ENCODE measurements at regions not wholly inside any gene's neighbourhood (a gene's known extent, or its start where the extent isn't known, plus 50 kb on each side); places are given as distances from the start of the nearest gene placed in this dataset.

DNA sequence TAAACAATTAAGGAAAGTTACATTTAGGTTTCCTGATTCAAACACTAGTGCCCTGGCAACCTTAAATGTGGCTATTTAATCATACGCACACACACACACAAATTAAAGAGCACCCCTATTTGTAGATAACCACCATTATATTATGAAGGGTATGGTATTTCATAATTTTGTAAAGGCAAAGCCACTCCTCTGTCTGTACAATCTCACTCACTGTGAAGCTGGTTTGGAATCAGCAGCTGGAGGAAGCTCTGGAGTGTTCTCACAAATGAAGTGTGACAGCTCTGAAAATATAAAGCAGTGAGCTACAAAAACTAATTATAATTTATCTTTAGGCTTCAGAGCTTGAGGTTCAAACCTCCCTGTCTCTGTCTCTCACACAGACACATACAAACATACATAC, 57.9 kb upstream of the KCNJ16 start:
- DNase-seq (ENCODE audit: low read depth in 2 of 2), result no peak

DNA sequence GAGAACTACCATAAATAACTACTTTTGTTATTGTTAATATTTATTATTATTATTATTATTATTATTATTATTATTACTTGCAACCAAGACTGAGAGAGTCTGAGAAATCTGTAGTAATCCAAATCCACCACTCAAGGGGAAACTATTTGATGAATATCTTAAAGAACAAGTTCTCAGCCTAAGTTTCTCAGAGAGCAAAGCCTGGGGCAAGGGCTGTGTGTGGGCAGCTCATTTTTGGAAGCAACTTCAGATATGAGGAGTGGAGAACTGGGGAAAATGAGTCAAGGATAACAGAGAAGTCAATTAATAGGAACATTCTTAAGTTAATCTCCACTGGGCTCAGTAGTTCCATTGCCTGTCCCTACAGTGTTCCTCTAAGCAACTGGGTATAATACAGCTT, 57.1 kb upstream of the KCNJ16 start:
- no peak for DNase-seq (ENCODE audit: low read depth in 2 of 2)

DNA sequence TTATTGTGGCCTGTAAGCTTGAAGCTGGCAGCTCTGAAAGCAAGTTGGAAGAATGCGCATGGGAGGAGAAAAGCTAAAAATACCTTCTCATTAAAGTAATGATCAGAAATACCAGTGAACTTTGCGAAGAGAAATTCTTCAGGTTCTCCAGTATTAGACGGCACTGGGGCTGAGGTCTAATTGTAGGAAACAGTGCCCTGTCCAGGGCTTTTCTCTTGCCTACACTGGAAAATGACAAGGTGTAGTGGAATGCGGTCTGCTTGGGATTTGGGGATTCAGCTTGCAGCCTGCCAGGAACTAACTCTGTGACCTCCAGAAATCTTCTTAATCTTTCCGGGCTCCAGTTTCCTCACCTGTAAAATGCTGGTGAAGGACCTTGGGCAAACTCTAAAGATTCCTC, 53.3 kb upstream of the KCNJ16 start:
- no peak for DNase-seq (ENCODE audit: low read depth in 2 of 2)

DNA sequence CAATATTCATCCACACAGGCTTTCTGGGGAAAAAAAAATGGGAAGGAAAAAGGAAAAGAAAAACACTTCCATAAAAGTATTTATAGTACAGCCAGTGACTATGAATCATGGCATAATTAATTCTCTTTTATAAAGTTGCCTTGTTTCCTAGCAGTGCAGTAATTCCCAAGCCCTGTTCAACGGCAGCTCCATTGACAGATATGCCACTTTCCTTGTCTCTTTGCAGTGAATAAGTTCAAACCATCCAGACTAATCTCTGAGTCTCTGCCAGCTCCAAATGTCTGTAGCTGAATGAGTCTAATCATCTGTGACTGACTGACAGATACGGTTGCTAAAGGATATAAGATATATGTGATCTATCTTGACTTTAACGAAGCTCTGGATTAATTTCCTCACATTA, 52.9 kb upstream of the KCNJ16 start:
- DNase-seq (ENCODE audit: low read depth in 2 of 2), result no peak

DNA sequence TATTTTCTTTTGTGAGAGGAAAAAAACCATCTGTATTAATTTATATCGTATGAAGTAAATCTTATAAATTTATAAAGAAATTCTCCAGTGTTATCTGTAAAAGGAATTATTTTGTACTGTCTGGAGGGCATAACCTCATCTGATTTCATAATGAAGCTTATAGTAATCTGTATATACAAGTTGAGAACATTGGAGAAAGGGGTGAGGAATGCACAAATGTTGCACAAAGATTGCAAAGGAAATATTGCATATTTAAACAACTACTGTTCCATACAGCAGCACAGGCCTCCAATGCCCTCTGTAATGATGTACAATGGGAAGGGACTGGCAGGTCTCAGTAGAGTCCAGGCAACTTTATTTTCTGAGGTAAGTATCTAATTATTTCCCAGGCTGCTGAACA, 50.8 kb upstream of the KCNJ16 start:
- DNase-seq (ENCODE audit: low read depth in 2 of 2), result no peak

Measured in fibroblast of skin of left quadriceps (primary cell).